Osteocyte (in vitro differentiated cells): ENCODE measurements at regions not wholly inside any gene's neighbourhood (a gene's known extent, or its start where the extent isn't known, plus 50 kb on each side); places are given as distances from the start of the nearest gene placed in this dataset.

Experiments
- DNase-seq: peaks from one replicate; pipeline ENCODE4 v3.0.0; 2021; ENCODE audit warnings: mixed read lengths; ENCODE audit not compliant: unreplicated experiment; ENCODE audit errors: extremely low spot score
- H3K27ac Mint-ChIP-seq: one replicate; pipeline ENCODE4 v1.8.0; 2021; ENCODE audit warnings: mild to moderate bottlenecking, mixed read lengths; ENCODE audit not compliant: unreplicated experiment
- H3K27me3 Mint-ChIP-seq: one replicate; pipeline ENCODE4 v1.8.0; 2021; ENCODE audit warnings: mixed read lengths; ENCODE audit not compliant: unreplicated experiment
- H3K36me3 Mint-ChIP-seq: one replicate; pipeline ENCODE4 v1.8.0; 2021; ENCODE audit warnings: mixed read lengths; ENCODE audit not compliant: unreplicated experiment
- H3K4me1 Mint-ChIP-seq: one replicate; pipeline ENCODE4 v1.8.0; 2021; ENCODE audit warnings: mixed read lengths; ENCODE audit not compliant: unreplicated experiment
- H3K4me3 Mint-ChIP-seq: one replicate; pipeline ENCODE4 v1.8.0; 2021; ENCODE audit warnings: mild to moderate bottlenecking, moderate library complexity, mixed read lengths; ENCODE audit not compliant: unreplicated experiment
- H3K9me3 Mint-ChIP-seq: one replicate; pipeline ENCODE4 v1.8.0; 2021; ENCODE audit warnings: mixed read lengths; ENCODE audit not compliant: unreplicated experiment
- microRNA-seq: library from miRNA; unstranded; fragments of <30 nt; microRNA quantifications from one replicate; pipeline ENCODE4 v1.1.0, GENCODE V29; 2020; ENCODE audit not compliant: unreplicated experiment
- TF ChIP-seq, protein P1 (sequence below): fragments of 200-600 bp; sonication (generic); IDR thresholded peaks from 2 replicates; pipeline ENCODE4 v1.5.0; 2021; ENCODE audit warnings: antibody characterized with exemption, mild to moderate bottlenecking, moderate library complexity

DNA sequence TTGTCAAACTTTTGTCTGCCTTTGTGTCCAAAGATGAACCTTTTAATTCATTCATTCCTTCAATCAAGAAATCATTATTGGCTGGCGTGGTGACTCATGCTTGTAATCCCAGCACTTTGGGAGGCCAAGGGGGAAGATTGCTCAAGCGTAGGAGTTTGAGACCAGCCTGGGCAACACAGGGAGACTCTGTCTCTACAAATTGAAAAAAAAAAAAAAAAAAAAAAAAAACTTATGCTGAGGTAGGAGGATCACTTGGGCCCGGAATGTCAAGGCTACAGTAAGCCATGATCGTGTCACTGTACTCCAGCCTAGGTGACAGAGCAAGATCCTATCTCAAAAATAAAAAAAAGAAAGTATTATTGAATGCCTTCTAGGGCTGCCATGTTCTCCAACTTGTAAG, 51.3 kb upstream of the CXADR start:
- H3K27ac Mint-ChIP-seq, result no peak overlapping the region
- DNase-seq, result no peak
- H3K36me3 Mint-ChIP-seq, result no peaks in the 10 kb centered on the region
- H3K9me3 Mint-ChIP-seq, result no peaks in the 10 kb centered on the region
- no peaks in the 10 kb centered on the region for H3K4me1 Mint-ChIP-seq
- H3K4me3 Mint-ChIP-seq, result no peak overlapping the region
- no peaks in the 10 kb centered on the region for H3K27me3 Mint-ChIP-seq
- TF ChIP-seq, protein P1, sequence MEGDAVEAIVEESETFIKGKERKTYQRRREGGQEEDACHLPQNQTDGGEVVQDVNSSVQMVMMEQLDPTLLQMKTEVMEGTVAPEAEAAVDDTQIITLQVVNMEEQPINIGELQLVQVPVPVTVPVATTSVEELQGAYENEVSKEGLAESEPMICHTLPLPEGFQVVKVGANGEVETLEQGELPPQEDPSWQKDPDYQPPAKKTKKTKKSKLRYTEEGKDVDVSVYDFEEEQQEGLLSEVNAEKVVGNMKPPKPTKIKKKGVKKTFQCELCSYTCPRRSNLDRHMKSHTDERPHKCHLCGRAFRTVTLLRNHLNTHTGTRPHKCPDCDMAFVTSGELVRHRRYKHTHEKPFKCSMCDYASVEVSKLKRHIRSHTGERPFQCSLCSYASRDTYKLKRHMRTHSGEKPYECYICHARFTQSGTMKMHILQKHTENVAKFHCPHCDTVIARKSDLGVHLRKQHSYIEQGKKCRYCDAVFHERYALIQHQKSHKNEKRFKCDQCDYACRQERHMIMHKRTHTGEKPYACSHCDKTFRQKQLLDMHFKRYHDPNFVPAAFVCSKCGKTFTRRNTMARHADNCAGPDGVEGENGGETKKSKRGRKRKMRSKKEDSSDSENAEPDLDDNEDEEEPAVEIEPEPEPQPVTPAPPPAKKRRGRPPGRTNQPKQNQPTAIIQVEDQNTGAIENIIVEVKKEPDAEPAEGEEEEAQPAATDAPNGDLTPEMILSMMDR, result no peak

DNA sequence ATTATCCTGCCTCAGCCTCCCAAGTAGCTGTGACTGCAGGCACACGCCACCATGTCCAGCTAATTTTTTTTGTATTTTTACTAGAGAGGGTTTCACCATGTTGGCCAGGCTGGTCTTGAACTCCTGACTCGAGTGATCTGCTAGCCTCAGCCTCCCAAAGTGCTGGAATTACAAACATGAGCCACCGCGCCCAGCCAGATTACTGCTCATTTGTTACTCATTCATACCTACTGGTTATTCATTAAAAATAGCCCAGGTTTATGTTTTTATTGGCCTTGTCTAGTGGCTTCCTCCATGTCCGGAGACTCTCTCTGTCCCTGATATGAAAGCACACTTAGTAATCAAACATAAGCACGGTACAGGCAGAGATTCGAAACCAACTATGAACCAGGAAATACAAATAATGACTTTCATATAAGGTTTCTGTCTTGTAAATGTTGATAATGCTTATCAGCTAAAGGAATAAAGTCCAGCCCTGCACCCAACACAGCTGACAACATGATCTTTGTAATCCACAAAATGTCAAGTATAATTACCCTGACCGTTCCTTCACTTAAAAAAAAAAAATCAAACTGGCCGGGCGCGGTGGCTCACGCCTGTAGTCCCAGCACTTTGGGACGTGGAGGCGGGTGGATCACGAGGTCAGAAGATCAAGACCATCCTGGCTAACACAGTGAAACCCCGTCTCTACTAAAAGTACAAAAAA, 50.4 kb upstream of the CXADR start:
- no peaks in the 10 kb centered on the region for H3K27me3 Mint-ChIP-seq
- DNase-seq, result no peak
- H3K4me1 Mint-ChIP-seq, result peaks cover 1% of the 10 kb centered on the region
- H3K4me3 Mint-ChIP-seq, result no peak overlapping the region
- TF ChIP-seq, protein P1, result no peak
- no peaks in the 10 kb centered on the region for H3K9me3 Mint-ChIP-seq
- H3K36me3 Mint-ChIP-seq, result no peaks in the 10 kb centered on the region
- H3K27ac Mint-ChIP-seq, result no peak overlapping the region

Small RNA genes in the stretch of these regions (microRNA-seq; reads per million reads assigned to microRNA genes)
- gene MIR125B2, result 485 reads per million, percentile 72 among the genes with 10 or more reads in this experiment
- gene MIR99A, result 106,177 reads per million, percentile 100 among the genes with 10 or more reads in this experiment
- 4,436 reads per million, percentile 90 among the genes with 10 or more reads in this experiment for gene MIRLET7C
